Stomach (tissue), 8 donors: ENCODE measurements at regions not wholly inside any gene's neighbourhood (a gene's known extent, or its start where the extent isn't known, plus 50 kb on each side); places are given as distances from the start of the nearest gene placed in this dataset.

Source experiments
- DNase-seq, 2 donors: peaks; one replicate each; pipeline versions ENCODE4 v3.0.0 to v3.0.0-alpha.2; 2013 to 2019
- H3K27ac ChIP-seq, 5 donors: fragments of 200-600 bp in 4 of 5; sonication (generic) in 4 of 5; one replicate each; pipeline ENCODE4 v1.5.1; 2013 to 2019; ENCODE audit warnings: mild to moderate bottlenecking in 1 of 5, moderate library complexity in 1 of 5
- H3K27me3 ChIP-seq, 3 donors: fragments of 200-600 bp; sonication (generic); one replicate each; pipeline ENCODE4 v1.5.1; 2017 to 2019; ENCODE audit warnings: mixed run types in 1 of 3
- H3K36me3 ChIP-seq, 4 donors: fragments of 200-600 bp; sonication (generic); 1 replicate in 3 of 4; 2 replicates in 1 of 4; pipeline ENCODE4 v1.5.1; 2016 to 2019
- H3K4me1 ChIP-seq, 4 donors: fragments of 200-600 bp; sonication (generic); one replicate each; pipeline ENCODE4 v1.5.1; 2016 to 2019
- H3K4me3 ChIP-seq, 4 donors: fragments of 200-600 bp; sonication (generic) in 3 of 4; one replicate each; pipeline ENCODE4 v1.5.1; 2016 to 2019; ENCODE audit warnings: mild to moderate bottlenecking in 1 of 4
- H3K9me3 ChIP-seq, 4 donors: fragments of 200-600 bp; sonication (generic); one replicate each; pipeline ENCODE4 v1.5.1; 2016 to 2019
- CTCF ChIP-seq, 7 experiments: fragments of 450-650 bp in 4 of 7; fragments of 200-600 bp in 3 of 7; sonication (generic) in 3 of 7; IDR thresholded peaks; one replicate each; pipeline ENCODE4 v1.5.1; 2016 to 2019; ENCODE audit warnings: antibody characterized with exemption in 7 of 7, control low read depth in 2 of 7, mild to moderate bottlenecking in 1 of 7
- EP300 ChIP-seq: sonication (generic); formaldehyde crosslinking; IDR thresholded peaks from one replicate; pipeline ENCODE4 v1.6.1; 2017; ENCODE audit warnings: antibody characterized with exemption
- POLR2A ChIP-seq, 4 donors: fragments of 450-650 bp; IDR thresholded peaks; one replicate each; pipeline ENCODE4 v1.6.1; 2016; ENCODE audit warnings: antibody characterized with exemption in 4 of 4, control low read depth in 2 of 4, mild to moderate bottlenecking in 1 of 4, moderate library complexity in 1 of 4
- POLR2AphosphoS5 ChIP-seq, 3 donors: sonication (generic); formaldehyde crosslinking; IDR thresholded peaks; one replicate each; pipeline ENCODE4 v1.6.1; 2016; ENCODE audit warnings: antibody characterized with exemption in 3 of 3
- WGBS, 5 donors: extraction: QIAGEN DNeasy Blood & Tissue Kit in 3 of 5; methylation state at CpG; one replicate each; pipeline versions ENCODE4 v1.1.5 to v1.1.7; 2013 to 2018; 5-methylcytosine and 5-hydroxymethylcytosine counted together
- intact Hi-C: fragments of 100-400 bp; cut with DNase I; formaldehyde crosslinking; loops from one replicate; pipeline ENCODE4 v1.15.1; 2023; ENCODE audit warnings: low total_unique reads
- donor health status: healthy with polysubstance abuse.
- donor health status: Bipolar disorder and iron deficiency.
- donor health status: healthy.

- Histone ChIP-seq H3K27me3 (no peaks in the 10 kb centered on the region), H3K27ac (no peak overlapping the region), H3K36me3 (no peaks in the 10 kb centered on the region), H3K4me1 (no peaks in the 10 kb centered on the region), H3K4me3 (no peak overlapping the region), H3K9me3 (no peaks in the 10 kb centered on the region)
- intact Hi-C loops, result no loop called here
- TF ChIP-seq POLR2AphosphoS5 (IDR thresholded peaks at IDR 0.05), result no peak
- DNase-seq, result no peak
- 48 to 59% (median 53%) methylated on average over 2 of the region's 2 CpGs for WGBS, 5 donors
These were observed 514.2 kb upstream of the ZP4 start for GRCh38 chr1:238404921-238405320.

GRCh38 chr1:238404481-238404880 lies 513.8 kb upstream of the ZP4 start:
- 44 to 68% (median 54%) methylated on average over 1 of the region's 1 CpG for WGBS, 5 donors
- no peaks in the 10 kb centered on the region for H3K36me3 ChIP-seq
- DNase-seq, result no peak
- H3K27ac ChIP-seq, result no peak overlapping the region
- no peak for TF ChIP-seq EP300
- no peak for TF ChIP-seq POLR2AphosphoS5 (IDR thresholded peaks at IDR 0.05)
- no peak for TF ChIP-seq CTCF (IDR thresholded peaks at IDR 0.05)
- TF ChIP-seq POLR2A (IDR thresholded peaks at IDR 0.05), result no peak
- H3K4me1 ChIP-seq, result no peaks in the 10 kb centered on the region
- H3K4me3 ChIP-seq, result no peak overlapping the region
- intact Hi-C loops, result no loop called here
- no peaks in the 10 kb centered on the region for H3K9me3 ChIP-seq
- H3K27me3 ChIP-seq, result no peaks in the 10 kb centered on the region

- Histone ChIP-seq H3K4me3 (no peak overlapping the region), H3K9me3 (no peaks in the 10 kb centered on the region), H3K4me1 (no peaks in the 10 kb centered on the region), H3K36me3 (no peaks in the 10 kb centered on the region), H3K27me3 (no peaks in the 10 kb centered on the region), H3K27ac (no peak overlapping the region)
- DNase-seq, result peak in 1 of 2 donors; percentile 79
- WGBS, 5 donors, result 26 to 61% (median 49%) methylated on average over 4 of the region's 4 CpGs
- intact Hi-C loops, result no loop called here
- TF ChIP-seq POLR2AphosphoS5 (IDR thresholded peaks at IDR 0.05) (no peak), EP300 (no peak), CTCF (IDR thresholded peaks at IDR 0.05) (no peak), POLR2A (IDR thresholded peaks at IDR 0.05) (no peak)
These were observed 510.4 kb upstream of the ZP4 start for GRCh38 chr1:238401144-238401543.

GRCh38 chr1:238399558-238399957 lies 508.8 kb upstream of the ZP4 start:
- 84 to 92% (median 89%) methylated on average over 4 of the region's 4 CpGs for WGBS, 5 donors
- H3K27ac ChIP-seq, result no peak overlapping the region
- TF ChIP-seq CTCF (IDR thresholded peaks at IDR 0.05) (no peak), EP300 (no peak), POLR2A (IDR thresholded peaks at IDR 0.05) (no peak), POLR2AphosphoS5 (IDR thresholded peaks at IDR 0.05) (no peak)
- no peak for DNase-seq
- H3K4me3 ChIP-seq, result no peak overlapping the region
- no peaks in the 10 kb centered on the region for H3K9me3 ChIP-seq
- no peaks in the 10 kb centered on the region for H3K27me3 ChIP-seq
- intact Hi-C loops, result no loop called here
- H3K4me1 ChIP-seq, result no peaks in the 10 kb centered on the region
- no peaks in the 10 kb centered on the region for H3K36me3 ChIP-seq

GRCh38 chr1:238396140-238396539 lies 505.4 kb upstream of the ZP4 start:
- no peak overlapping the region for H3K4me3 ChIP-seq
- H3K9me3 ChIP-seq, result no peaks in the 10 kb centered on the region
- H3K27me3 ChIP-seq, result no peaks in the 10 kb centered on the region
- no peaks in the 10 kb centered on the region for H3K4me1 ChIP-seq
- TF ChIP-seq POLR2A (IDR thresholded peaks at IDR 0.05) (no peak), CTCF (IDR thresholded peaks at IDR 0.05) (no peak), EP300 (no peak)
- no peak overlapping the region for H3K27ac ChIP-seq
- H3K36me3 ChIP-seq, result no peaks in the 10 kb centered on the region
- intact Hi-C loops, result no loop called here
- DNase-seq, result no peak
